ENCODE measurements at regions not wholly inside any gene's neighbourhood (a gene's known extent, or its start where the extent isn't known, plus 50 kb on each side); places are given as distances from the start of the nearest gene placed in this dataset.

GRCh38 chr2:34294961-34295360 lies 695.9 kb upstream of the FAM98A start:
- H3K4me3 ChIP-seq (ENCODE audit: low read length), result no peak overlapping the region
- DNase-seq (ENCODE audit: low read depth), result no peak
- no peak for TF ChIP-seq CTCF (conservative IDR thresholded peaks at IDR 0.05; ENCODE audit: low read length)

GRCh38 chr2:34291076-34291475 lies 692.0 kb upstream of the FAM98A start:
- no peak overlapping the region for H3K4me3 ChIP-seq (ENCODE audit: low read length)
- TF ChIP-seq CTCF (conservative IDR thresholded peaks at IDR 0.05; ENCODE audit: low read length), result no peak
- no peak for DNase-seq (ENCODE audit: low read depth)

GRCh38 chr2:34288016-34288415 lies 688.9 kb upstream of the FAM98A start:
- no peak for DNase-seq (ENCODE audit: low read depth)
- H3K4me3 ChIP-seq (ENCODE audit: low read length), result no peak overlapping the region
- no peak for TF ChIP-seq CTCF (conservative IDR thresholded peaks at IDR 0.05; ENCODE audit: low read length)

GRCh38 chr2:34280606-34281005 lies 681.5 kb upstream of the FAM98A start:
- TF ChIP-seq CTCF (conservative IDR thresholded peaks at IDR 0.05; ENCODE audit: low read length), result no peak
- no peak for DNase-seq (ENCODE audit: low read depth)
- no peak overlapping the region for H3K4me3 ChIP-seq (ENCODE audit: low read length)

GRCh38 chr2:34266908-34267697 lies 668.0 kb upstream of the FAM98A start:
- no peak for TF ChIP-seq CTCF (conservative IDR thresholded peaks at IDR 0.05; ENCODE audit: low read length)
- H3K4me3 ChIP-seq (ENCODE audit: low read length), result no peak overlapping the region
- DNase-seq (ENCODE audit: low read depth), result no peak

GRCh38 chr2:34261701-34262100 lies 662.6 kb upstream of the FAM98A start:
- H3K4me3 ChIP-seq (ENCODE audit: low read length), result no peak overlapping the region
- no peak for DNase-seq (ENCODE audit: low read depth)
- no peak for TF ChIP-seq CTCF (conservative IDR thresholded peaks at IDR 0.05; ENCODE audit: low read length)

GRCh38 chr2:34254272-34254878 lies 655.3 kb upstream of the FAM98A start:
- DNase-seq (ENCODE audit: low read depth), result no peak
- TF ChIP-seq CTCF (conservative IDR thresholded peaks at IDR 0.05; ENCODE audit: low read length), result no peak
- H3K4me3 ChIP-seq (ENCODE audit: low read length), result no peak overlapping the region

Data from AG10803 (cell line).